K562 (cell line): ENCODE measurements at regions not wholly inside any gene's neighbourhood (a gene's known extent, or its start where the extent isn't known, plus 50 kb on each side); places are given as distances from the start of the nearest gene placed in this dataset.
A peak's percentile ranks its signal among the peaks of the same experiment; 100 is the strongest.

Experiments used
- E2F3 ChIP-seq: fragments of 250-450 bp; sonication (Bioruptor Pico); IDR thresholded peaks from 2 replicates; pipeline ENCODE4 v1.4.0; 2020; ENCODE audit warnings: mild to moderate bottlenecking
- KHSRP ChIP-seq: fragments of 450-650 bp; IDR thresholded peaks from 2 replicates; pipeline ENCODE4 v1.6.1; 2017
- NFIC ChIP-seq: fragments of 450-650 bp; IDR thresholded peaks from 2 replicates; pipeline ENCODE4 v1.6.1; 2017; ENCODE audit warnings: mild to moderate bottlenecking, inconsistent platforms
- POLR3G ChIP-seq: IDR thresholded peaks from 2 replicates; pipeline ENCODE4 v1.6.1; 2011; ENCODE audit not compliant: insufficient read length, insufficient replicate concordance; ENCODE audit errors: extremely low read depth
- SMAD3 ChIP-seq: fragments of 450-650 bp; formaldehyde crosslinking; conservative IDR thresholded peaks from 2 replicates; pipeline ENCODE4 v1.4.0; 2020; ENCODE audit warnings: mild to moderate bottlenecking
- SMARCE1 ChIP-seq: fragments of 450-650 bp; IDR thresholded peaks from 2 replicates; pipeline ENCODE4 v1.7.1; 2016; ENCODE audit warnings: mild to moderate bottlenecking
- TF ChIP-seq, protein P1 (sequence below), 2 experiments: fragments of 450-650 bp; formaldehyde crosslinking in 1 of 2; IDR thresholded peaks; 2 replicates each; pipeline versions ENCODE4 v1.4.0 to v1.6.1; 2014 to 2020; ENCODE audit warnings: mild to moderate bottlenecking in 2 of 2, borderline replicate concordance in 1 of 2, low read depth in 1 of 2
- TF ChIP-seq, protein P2 (sequence below): fragments of 450-650 bp; formaldehyde crosslinking; IDR thresholded peaks from 2 replicates; pipeline ENCODE4 v1.4.0; 2022; ENCODE audit warnings: missing genetic modification characterization
- TF ChIP-seq, protein P3 (sequence below): IDR thresholded peaks from 2 replicates; pipeline ENCODE4 v1.6.1; 2011; ENCODE audit warnings: borderline replicate concordance, low read depth, mild to moderate bottlenecking, moderate library complexity, low read length; ENCODE audit not compliant: insufficient read depth, poor library complexity, severe bottlenecking
- TF ChIP-seq, protein P4 (sequence below): fragments of 250-450 bp; sonication (Bioruptor Pico); IDR thresholded peaks from 2 replicates; pipeline ENCODE4 v1.4.0; 2020
- TF ChIP-seq, protein P5 (sequence below): fragments of 450-650 bp; conservative IDR thresholded peaks from 2 replicates; pipeline ENCODE4 v1.6.1; 2016; ENCODE audit warnings: missing genetic modification characterization, low read depth, mild to moderate bottlenecking, missing compliant biosample characterization, moderate library complexity

DNA sequence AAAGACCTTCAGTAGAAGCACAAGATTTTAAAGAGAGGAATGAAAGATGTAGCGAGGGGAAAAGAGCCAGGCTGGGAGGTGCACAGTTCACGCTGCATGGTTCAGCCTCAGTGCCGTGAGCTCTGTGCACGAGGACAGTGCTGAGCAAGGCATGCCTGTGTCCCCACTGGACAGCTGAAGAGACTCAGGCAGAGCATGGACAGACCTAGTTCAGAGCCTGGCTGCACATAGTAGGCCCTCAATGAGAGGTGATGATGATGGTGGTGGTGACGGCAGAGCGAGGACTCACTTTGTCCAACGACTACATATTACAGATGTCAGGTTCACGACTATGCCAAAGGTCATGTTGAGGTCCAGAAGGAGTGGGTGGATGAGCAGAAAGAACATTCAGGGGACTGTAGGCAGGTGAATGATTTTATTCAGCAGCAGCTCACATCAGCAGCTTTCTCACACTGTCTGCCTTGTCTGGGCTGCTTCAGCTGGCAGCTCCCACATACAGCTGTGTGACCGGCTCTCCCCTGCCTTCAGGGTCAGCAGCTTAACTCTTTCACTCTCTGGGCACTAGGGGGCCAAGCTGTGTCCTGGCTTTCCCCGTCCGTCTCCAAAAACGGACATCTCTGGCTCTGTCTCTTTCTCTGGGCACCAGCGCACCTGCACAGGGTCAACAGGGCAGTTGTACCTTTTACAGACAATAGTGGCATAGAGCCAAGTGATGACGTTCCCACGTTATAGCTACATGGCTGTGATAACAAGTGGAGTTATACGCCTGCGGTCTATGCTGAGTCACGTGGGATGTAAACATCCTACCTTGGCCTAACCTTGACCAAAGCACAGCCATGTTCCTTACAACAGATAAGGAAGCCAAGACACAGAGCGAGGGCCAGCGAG lies 83.4 kb upstream of the KCNK12 start (continued):
- TF ChIP-seq, protein P1, sequence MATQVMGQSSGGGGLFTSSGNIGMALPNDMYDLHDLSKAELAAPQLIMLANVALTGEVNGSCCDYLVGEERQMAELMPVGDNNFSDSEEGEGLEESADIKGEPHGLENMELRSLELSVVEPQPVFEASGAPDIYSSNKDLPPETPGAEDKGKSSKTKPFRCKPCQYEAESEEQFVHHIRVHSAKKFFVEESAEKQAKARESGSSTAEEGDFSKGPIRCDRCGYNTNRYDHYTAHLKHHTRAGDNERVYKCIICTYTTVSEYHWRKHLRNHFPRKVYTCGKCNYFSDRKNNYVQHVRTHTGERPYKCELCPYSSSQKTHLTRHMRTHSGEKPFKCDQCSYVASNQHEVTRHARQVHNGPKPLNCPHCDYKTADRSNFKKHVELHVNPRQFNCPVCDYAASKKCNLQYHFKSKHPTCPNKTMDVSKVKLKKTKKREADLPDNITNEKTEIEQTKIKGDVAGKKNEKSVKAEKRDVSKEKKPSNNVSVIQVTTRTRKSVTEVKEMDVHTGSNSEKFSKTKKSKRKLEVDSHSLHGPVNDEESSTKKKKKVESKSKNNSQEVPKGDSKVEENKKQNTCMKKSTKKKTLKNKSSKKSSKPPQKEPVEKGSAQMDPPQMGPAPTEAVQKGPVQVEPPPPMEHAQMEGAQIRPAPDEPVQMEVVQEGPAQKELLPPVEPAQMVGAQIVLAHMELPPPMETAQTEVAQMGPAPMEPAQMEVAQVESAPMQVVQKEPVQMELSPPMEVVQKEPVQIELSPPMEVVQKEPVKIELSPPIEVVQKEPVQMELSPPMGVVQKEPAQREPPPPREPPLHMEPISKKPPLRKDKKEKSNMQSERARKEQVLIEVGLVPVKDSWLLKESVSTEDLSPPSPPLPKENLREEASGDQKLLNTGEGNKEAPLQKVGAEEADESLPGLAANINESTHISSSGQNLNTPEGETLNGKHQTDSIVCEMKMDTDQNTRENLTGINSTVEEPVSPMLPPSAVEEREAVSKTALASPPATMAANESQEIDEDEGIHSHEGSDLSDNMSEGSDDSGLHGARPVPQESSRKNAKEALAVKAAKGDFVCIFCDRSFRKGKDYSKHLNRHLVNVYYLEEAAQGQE (IDR thresholded peaks at IDR 0.05; ENCODE audit: borderline replicate concordance) = peak; percentile 33
- TF ChIP-seq, protein P1 (CRISPR knock-in tag; IDR thresholded peaks at IDR 0.05; ENCODE audit: low read depth) = no peak
- TF ChIP-seq KHSRP = no peak
- TF ChIP-seq NFIC = peak; percentile 91
- TF ChIP-seq, protein P2, sequence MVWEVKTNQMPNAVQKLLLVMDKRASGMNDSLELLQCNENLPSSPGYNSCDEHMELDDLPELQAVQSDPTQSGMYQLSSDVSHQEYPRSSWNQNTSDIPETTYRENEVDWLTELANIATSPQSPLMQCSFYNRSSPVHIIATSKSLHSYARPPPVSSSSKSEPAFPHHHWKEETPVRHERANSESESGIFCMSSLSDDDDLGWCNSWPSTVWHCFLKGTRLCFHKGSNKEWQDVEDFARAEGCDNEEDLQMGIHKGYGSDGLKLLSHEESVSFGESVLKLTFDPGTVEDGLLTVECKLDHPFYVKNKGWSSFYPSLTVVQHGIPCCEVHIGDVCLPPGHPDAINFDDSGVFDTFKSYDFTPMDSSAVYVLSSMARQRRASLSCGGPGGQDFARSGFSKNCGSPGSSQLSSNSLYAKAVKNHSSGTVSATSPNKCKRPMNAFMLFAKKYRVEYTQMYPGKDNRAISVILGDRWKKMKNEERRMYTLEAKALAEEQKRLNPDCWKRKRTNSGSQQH = 0 out of 2 replicates have a peak, but pooled peaks have one; percentile 52
- TF ChIP-seq, protein P3, sequence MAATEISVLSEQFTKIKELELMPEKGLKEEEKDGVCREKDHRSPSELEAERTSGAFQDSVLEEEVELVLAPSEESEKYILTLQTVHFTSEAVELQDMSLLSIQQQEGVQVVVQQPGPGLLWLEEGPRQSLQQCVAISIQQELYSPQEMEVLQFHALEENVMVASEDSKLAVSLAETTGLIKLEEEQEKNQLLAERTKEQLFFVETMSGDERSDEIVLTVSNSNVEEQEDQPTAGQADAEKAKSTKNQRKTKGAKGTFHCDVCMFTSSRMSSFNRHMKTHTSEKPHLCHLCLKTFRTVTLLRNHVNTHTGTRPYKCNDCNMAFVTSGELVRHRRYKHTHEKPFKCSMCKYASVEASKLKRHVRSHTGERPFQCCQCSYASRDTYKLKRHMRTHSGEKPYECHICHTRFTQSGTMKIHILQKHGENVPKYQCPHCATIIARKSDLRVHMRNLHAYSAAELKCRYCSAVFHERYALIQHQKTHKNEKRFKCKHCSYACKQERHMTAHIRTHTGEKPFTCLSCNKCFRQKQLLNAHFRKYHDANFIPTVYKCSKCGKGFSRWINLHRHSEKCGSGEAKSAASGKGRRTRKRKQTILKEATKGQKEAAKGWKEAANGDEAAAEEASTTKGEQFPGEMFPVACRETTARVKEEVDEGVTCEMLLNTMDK = peak; percentile 71
- TF ChIP-seq, protein P4, sequence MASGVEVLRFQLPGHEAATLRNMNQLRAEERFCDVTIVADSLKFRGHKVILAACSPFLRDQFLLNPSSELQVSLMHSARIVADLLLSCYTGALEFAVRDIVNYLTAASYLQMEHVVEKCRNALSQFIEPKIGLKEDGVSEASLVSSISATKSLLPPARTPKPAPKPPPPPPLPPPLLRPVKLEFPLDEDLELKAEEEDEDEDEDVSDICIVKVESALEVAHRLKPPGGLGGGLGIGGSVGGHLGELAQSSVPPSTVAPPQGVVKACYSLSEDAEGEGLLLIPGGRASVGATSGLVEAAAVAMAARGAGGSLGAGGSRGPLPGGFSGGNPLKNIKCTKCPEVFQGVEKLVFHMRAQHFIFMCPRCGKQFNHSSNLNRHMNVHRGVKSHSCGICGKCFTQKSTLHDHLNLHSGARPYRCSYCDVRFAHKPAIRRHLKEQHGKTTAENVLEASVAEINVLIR (CRISPR knock-in tag) = peak; percentile 49; the same call in 1 of the 2 replicates
- peak; percentile 87 for TF ChIP-seq SMAD3 (CRISPR knock-in tag)
- TF ChIP-seq E2F3 (CRISPR knock-in tag) = peak; percentile 75; the same call in 1 of the 2 replicates
- no peak for TF ChIP-seq SMARCE1
- no peak for TF ChIP-seq POLR3G
- TF ChIP-seq, protein P5, sequence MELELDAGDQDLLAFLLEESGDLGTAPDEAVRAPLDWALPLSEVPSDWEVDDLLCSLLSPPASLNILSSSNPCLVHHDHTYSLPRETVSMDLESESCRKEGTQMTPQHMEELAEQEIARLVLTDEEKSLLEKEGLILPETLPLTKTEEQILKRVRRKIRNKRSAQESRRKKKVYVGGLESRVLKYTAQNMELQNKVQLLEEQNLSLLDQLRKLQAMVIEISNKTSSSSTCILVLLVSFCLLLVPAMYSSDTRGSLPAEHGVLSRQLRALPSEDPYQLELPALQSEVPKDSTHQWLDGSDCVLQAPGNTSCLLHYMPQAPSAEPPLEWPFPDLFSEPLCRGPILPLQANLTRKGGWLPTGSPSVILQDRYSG (tag) = peak; percentile 89; the same call in 1 of the 2 replicates
